Fibroblast of lung (primary cell): ENCODE measurements at regions not wholly inside any gene's neighbourhood (a gene's known extent, or its start where the extent isn't known, plus 50 kb on each side); places are given as distances from the start of the nearest gene placed in this dataset.

Experiments used
- DNase-seq, 2 donors: peaks; one replicate each; pipeline versions ENCODE4 v3.0.0 to v3.0.0-alpha.2; 2010; ENCODE audit warnings: low read depth in 2 of 2
- H2AFZ ChIP-seq: 2 replicates; pipeline ENCODE4 v1.5.1; 2012; ENCODE audit warnings: low read length, control low read depth, inconsistent platforms
- H3K27ac ChIP-seq: 2 replicates; pipeline ENCODE4 v1.5.1; 2011; ENCODE audit warnings: low read length, control low read depth; ENCODE audit not compliant: insufficient read depth
- H3K27me3 ChIP-seq: 2 replicates; pipeline ENCODE4 v1.5.1; 2011; ENCODE audit warnings: mild to moderate bottlenecking, low read length; ENCODE audit not compliant: control insufficient read depth, insufficient read depth
- H3K36me3 ChIP-seq: 2 replicates; pipeline ENCODE4 v1.5.1; 2011; ENCODE audit warnings: low read length; ENCODE audit not compliant: control insufficient read depth, insufficient read depth
- H3K4me1 ChIP-seq: 2 replicates; pipeline ENCODE4 v1.5.1; 2011; ENCODE audit warnings: low read length; ENCODE audit not compliant: control insufficient read depth, insufficient read depth; ENCODE audit errors: extremely low read depth
- H3K4me2 ChIP-seq: 2 replicates; pipeline ENCODE4 v1.5.1; 2011; ENCODE audit warnings: low read length, control low read depth; ENCODE audit not compliant: insufficient read depth; ENCODE audit errors: extremely low read depth
- H3K4me3 ChIP-seq, 4 experiments: fragments of 200-600 bp in 1 of 4; sonication (generic) in 1 of 4; replicated peaks in 1 of 4; 2 replicates each; pipeline ENCODE4 v1.5.1; 2011 to 2016; ENCODE audit warnings: low read length in 4 of 4, low read depth in 3 of 4, mild to moderate bottlenecking in 3 of 4, control low read depth in 2 of 4, inconsistent platforms in 1 of 4, mixed read lengths in 1 of 4; ENCODE audit not compliant: insufficient read depth in 1 of 4; ENCODE audit errors: control extremely low read depth in 1 of 4
- H3K79me2 ChIP-seq: 2 replicates; pipeline ENCODE4 v1.5.1; 2012; ENCODE audit warnings: mild to moderate bottlenecking, low read length, inconsistent platforms; ENCODE audit not compliant: control insufficient read depth, insufficient read depth
- H3K9ac ChIP-seq: 2 replicates; pipeline ENCODE4 v1.5.1; 2011; ENCODE audit warnings: mild to moderate bottlenecking, low read length, control low read depth; ENCODE audit not compliant: insufficient read depth
- H3K9me3 ChIP-seq: 2 replicates; pipeline ENCODE4 v1.5.1; 2012; ENCODE audit warnings: low read depth, low read length; ENCODE audit not compliant: control insufficient read depth, insufficient read depth
- H4K20me1 ChIP-seq: 2 replicates; pipeline ENCODE4 v1.5.1; 2011; ENCODE audit warnings: low read length; ENCODE audit not compliant: control insufficient read depth, insufficient read depth; ENCODE audit errors: extremely low read depth
- EZH2 ChIP-seq: IDR thresholded peaks from 2 replicates; pipeline ENCODE4 v1.5.1; 2012; ENCODE audit warnings: low read length, control low read depth, mild to moderate bottlenecking; ENCODE audit errors: missing control alignments
- TF ChIP-seq, protein P1 (sequence below), 2 donors: IDR thresholded peaks in 1 of 2; conservative IDR thresholded peaks in 1 of 2; 1 replicate in 1 of 2; 2 replicates in 1 of 2; pipeline ENCODE4 v1.5.1; 2011 to 2012; ENCODE audit warnings: low read length in 2 of 2, control low read depth in 1 of 2, inconsistent platforms in 1 of 2, low read depth in 1 of 2, mild to moderate bottlenecking in 1 of 2

DNA sequence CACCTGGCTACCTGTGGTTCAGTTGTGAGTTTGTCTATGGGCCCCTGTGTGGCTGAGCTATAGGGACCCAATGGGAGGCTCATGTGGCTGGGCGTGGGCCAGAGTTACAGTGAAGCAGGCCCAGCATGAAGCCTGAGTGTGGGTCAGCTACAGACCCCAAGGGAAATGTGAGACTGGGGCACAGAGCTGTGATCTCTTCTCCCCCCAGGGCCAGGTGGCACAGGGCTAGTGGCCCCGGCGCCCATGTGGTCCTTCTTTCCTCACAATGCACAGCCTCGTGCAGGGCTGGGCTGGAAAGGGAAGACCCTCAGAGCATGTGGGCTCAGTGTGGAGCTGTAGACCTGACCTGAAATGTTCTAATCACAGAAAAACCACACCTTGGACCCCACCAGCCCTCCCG lies 71.6 kb upstream of the NECTIN1 start:
- no peak overlapping the region for H3K4me2 ChIP-seq
- no peaks in the 10 kb centered on the region for H3K27me3 ChIP-seq
- no peak overlapping the region for H3K4me3 ChIP-seq
- no peaks in the 10 kb centered on the region for H3K4me1 ChIP-seq
- no peak overlapping the region for H3K27ac ChIP-seq
- no peak overlapping the region for H3K9ac ChIP-seq
- H3K36me3 ChIP-seq: no peaks in the 10 kb centered on the region
- no peaks in the 10 kb centered on the region for H3K79me2 ChIP-seq
- H4K20me1 ChIP-seq: no peaks in the 10 kb centered on the region
- no peaks in the 10 kb centered on the region for H3K9me3 ChIP-seq
- no peak for DNase-seq
- no peak for TF ChIP-seq EZH2
- TF ChIP-seq, protein P1, sequence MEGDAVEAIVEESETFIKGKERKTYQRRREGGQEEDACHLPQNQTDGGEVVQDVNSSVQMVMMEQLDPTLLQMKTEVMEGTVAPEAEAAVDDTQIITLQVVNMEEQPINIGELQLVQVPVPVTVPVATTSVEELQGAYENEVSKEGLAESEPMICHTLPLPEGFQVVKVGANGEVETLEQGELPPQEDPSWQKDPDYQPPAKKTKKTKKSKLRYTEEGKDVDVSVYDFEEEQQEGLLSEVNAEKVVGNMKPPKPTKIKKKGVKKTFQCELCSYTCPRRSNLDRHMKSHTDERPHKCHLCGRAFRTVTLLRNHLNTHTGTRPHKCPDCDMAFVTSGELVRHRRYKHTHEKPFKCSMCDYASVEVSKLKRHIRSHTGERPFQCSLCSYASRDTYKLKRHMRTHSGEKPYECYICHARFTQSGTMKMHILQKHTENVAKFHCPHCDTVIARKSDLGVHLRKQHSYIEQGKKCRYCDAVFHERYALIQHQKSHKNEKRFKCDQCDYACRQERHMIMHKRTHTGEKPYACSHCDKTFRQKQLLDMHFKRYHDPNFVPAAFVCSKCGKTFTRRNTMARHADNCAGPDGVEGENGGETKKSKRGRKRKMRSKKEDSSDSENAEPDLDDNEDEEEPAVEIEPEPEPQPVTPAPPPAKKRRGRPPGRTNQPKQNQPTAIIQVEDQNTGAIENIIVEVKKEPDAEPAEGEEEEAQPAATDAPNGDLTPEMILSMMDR (conservative IDR thresholded peaks at IDR 0.05 in 1 of 2, IDR thresholded peaks at IDR 0.05 in 1 of 2; ENCODE audit: low read depth in 1 of 2, low read length in 2 of 2): no peak
- H2AFZ ChIP-seq: no peak overlapping the region

DNA sequence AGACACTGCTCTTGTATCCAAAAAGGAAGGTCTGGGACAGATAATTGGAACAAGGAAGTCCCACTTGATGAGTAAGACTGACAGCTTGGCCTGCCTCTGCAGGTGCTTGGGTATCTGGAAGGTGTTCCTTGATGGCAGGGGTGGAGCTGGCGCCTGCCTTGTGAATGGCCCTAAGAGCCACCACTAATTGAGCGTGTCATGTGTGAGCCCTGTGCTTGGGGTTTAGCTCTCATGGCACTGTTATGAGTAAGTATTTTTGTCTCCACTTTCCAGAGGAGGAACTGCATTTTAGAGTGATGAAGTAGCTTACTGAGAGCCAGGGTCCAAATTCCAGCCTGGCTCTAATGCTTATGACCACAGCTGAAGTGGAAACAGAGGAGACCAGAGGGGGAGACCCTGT lies 71.2 kb upstream of the NECTIN1 start:
- Histone ChIP-seq H4K20me1 (no peaks in the 10 kb centered on the region), H3K4me2 (no peak overlapping the region), H3K79me2 (no peaks in the 10 kb centered on the region), H3K9me3 (no peaks in the 10 kb centered on the region), H2AFZ (no peak overlapping the region), H3K36me3 (no peaks in the 10 kb centered on the region), H3K27me3 (no peaks in the 10 kb centered on the region), H3K4me1 (no peaks in the 10 kb centered on the region), H3K9ac (no peak overlapping the region), H3K27ac (no peak overlapping the region), H3K4me3 (no peak overlapping the region)
- TF ChIP-seq, protein P1 (conservative IDR thresholded peaks at IDR 0.05 in 1 of 2, IDR thresholded peaks at IDR 0.05 in 1 of 2; ENCODE audit: low read depth in 1 of 2, low read length in 2 of 2): no peak
- TF ChIP-seq EZH2: no peak
- DNase-seq: peak in 1 of 2 donors; percentile 61

DNA sequence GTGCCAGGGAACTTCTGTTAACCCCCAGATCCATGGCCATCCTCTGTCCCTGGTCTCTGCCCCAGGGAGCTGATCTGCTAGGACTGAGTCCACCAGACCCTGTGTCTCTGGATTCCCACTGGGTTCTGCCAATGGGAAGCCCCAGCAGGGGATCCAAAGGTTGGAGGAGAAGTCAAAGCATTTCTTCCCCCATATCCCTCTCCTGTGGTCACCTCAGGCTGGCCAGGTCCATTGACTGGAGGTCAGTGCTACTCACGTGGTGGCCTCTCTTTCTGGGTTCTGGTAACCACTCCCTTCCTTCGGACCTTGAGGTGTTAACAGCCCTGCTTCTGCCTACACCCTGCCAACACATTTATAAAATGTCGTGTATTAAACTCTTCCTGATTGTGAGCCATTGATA lies 69.7 kb upstream of the NECTIN1 start:
- Histone ChIP-seq H3K79me2 (no peaks in the 10 kb centered on the region), H3K36me3 (no peaks in the 10 kb centered on the region), H3K9ac (no peak overlapping the region), H3K27me3 (no peaks in the 10 kb centered on the region), H3K4me2 (no peak overlapping the region), H3K9me3 (no peaks in the 10 kb centered on the region), H3K4me3 (no peak overlapping the region), H3K4me1 (no peaks in the 10 kb centered on the region), H4K20me1 (no peaks in the 10 kb centered on the region), H3K27ac (no peak overlapping the region), H2AFZ (no peak overlapping the region)
- DNase-seq: no peak
- TF ChIP-seq EZH2: no peak
- TF ChIP-seq, protein P1 (conservative IDR thresholded peaks at IDR 0.05 in 1 of 2, IDR thresholded peaks at IDR 0.05 in 1 of 2; ENCODE audit: low read depth in 1 of 2, low read length in 2 of 2): no peak
